Head of caudate nucleus (tissue), 42 donors: ENCODE measurements at regions not wholly inside any gene's neighbourhood (a gene's known extent, or its start where the extent isn't known, plus 50 kb on each side); places are given as distances from the start of the nearest gene placed in this dataset.

Source experiments
- DNase-seq, 42 donors: peaks; one replicate each; pipeline versions ENCODE4 v3.0.0 to v3.0.0-alpha.2; 2020 to 2021; ENCODE audit warnings: mixed read lengths in 7 of 42
- intact Hi-C: fragments of 100-400 bp; cut with DNase I; formaldehyde crosslinking; loops from one replicate; pipeline ENCODE4 v1.15.0; 2022

DNA sequence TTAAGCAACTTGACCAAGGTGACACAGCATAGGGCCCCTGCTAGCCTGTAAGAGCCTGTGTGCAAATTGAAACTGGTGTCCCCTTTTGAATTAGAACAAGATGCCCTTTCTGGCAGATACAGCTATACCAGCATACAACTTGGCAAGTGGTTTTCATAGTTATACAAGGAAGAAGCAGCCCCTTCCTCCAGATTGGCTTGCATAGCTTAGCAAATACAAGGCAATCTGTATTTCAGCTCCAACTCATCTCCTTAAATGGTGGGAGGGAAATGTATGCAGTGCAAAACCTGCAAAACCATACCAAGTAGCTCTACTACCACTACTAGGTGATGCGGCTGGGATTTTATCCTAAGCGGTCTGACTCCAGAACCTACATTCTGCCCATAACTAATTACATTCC lies 427.1 kb downstream of the HAPSTR1 start:
- DNase-seq = no peak
- intact Hi-C loops = no loop called here

DNA sequence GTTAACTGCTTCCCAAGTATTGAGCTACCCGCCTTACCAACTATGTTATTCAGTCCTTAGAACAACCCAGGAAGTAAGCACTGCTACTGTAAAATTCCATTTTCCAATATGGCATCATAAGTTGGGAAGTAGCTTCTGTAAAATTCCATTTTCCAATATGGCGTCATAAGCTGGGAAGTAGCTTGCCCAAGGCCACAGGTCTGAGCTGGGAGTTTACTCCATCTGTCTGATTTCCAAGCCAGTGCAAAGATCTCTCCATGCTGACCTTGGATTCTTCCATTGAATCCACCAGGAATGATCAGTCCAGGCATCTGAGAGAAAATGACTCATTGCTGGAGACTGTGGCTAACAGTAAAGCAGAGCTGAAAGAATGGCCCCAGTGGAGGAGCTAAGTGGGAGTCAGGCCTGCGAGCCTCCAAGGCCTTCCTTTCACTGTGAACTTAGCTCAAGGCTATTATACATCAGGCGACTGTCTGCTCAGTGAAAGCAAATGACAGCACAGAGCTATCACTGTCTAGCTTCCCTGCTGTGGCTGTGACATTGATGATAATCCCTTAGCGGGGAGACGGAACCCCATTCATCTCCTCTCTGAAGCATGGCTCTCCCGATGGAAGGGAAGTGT lies 430.4 kb downstream of the HAPSTR1 start:
- DNase-seq = no peak
- intact Hi-C loops = no loop called here

DNA sequence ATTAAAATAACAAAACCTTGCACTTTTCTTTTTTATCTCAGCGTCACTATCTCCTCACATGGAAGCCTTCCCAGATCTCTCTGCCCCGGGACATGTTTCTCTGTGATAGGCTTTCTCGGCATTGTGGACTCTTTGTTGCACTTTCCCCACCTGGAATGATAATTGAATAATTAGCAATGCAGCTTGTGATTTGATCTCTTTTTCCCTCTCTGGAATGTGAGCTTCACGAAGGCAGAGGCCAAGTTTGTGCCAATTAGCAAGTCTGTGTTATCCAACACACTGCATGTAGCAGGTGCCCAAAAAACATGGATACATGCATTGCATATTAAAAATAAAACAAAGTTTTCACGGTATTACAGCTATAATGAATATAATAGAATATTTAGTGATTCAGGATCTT lies 431.2 kb downstream of the HAPSTR1 start:
- DNase-seq = no peak
- intact Hi-C loops = no loop called here

DNA sequence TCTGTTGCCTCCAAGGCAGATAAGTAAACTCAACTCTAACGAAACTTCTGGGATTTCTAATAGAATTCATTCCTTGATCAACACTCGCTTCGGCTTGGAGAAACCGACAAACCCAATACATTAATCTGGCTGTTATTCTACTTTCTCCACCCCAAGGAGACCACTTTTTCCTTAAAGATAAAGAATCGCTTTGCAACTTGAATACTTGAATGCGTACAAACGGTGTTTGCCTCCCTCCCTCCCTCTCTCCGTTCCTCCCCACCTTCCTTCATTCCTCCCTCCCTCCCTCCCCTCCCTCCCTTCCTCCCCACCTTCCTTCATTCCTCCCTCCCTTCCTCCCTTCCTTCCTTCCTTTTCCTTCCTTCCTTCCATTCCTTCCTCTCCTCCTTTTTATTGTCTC lies 432.6 kb downstream of the HAPSTR1 start:
- DNase-seq = no peak
- intact Hi-C loops = no loop called here

DNA sequence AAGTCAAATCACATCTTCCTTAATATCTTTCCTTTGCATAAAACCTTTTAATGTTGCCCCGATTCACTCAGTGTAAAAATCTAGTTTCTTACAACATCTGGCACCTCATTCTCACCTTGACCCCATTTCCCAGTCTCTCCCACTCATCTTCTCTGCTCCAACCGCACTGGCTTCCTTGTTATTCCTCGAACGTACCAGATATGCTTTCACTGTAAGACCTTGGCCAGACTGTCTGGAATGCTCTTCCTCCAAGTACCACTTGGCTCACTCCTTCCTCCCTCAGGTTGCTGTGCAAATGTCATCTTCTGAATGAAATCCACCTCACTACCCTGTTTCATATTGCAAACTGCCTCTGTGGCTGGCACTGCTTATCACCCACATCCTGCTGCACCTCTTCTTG lies 433.6 kb downstream of the HAPSTR1 start:
- no peak for DNase-seq
- intact Hi-C loops = no loop called here

DNA sequence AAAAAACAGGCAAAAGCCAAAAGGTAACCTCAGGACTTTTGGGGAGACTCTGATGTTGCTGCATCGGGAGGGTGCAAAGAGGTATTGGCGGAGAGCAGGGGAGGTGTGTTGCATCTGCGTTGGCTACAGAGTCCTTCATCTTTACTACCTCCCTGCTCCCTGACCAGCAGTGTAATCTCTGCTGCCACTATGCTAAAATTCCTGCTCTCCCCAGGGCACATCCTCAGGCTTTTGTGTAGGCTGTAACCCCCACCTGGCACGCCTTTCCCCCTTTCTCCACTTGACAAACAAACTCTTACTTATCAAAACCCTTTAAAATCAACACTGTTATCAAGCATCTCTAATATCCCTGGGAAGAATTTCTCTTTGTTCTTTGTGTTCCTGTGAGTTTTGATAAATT lies 435.3 kb downstream of the HAPSTR1 start:
- intact Hi-C loops = no loop called here
- DNase-seq = no peak

DNA sequence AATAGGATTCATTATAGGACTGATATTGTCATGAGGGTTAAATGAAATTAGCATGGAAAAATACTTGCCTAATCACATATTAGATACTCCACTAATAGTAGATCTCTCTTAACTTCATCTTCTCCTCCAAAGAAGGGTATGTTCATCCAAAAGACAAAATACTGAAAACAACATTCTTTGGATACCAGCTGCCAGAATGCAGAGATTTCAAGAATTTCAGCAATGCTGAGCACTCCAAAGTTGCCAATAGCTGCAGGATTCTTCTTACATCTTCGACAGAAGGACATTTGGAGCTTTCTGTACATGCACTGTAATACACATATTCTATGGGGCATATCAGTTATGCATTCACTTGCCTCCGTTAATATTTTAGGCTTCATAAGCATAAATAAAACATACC lies 436.5 kb downstream of the HAPSTR1 start:
- intact Hi-C loops = no loop called here
- no peak for DNase-seq

DNA sequence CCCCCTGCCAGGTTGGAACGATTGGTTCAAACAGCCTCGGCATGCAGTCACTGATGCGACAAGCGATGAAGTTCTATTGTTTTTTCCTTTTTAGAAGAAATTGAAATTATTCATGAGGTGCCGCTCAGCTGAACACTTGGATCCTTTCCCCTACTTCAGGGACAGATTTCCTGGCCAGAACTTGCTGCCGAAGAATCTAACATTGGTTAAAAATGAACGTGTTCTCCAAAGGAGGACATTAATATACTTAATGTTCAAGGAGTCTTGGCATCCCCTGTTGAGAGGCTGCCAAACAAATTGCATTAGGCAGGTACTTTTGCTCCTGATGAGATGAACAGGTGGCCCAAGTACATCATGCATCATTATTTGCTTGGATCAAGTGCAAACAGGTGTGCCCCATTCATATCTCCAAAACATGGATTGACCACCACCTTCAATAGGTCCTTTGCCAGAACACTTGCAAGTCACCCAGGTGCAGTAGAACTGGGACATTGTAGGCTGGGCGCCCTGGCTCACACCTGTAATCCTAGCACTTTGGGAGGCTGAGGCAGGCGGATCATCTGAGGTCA lies 437.2 kb downstream of the HAPSTR1 start:
- intact Hi-C loops = no loop called here
- DNase-seq = no peak

DNA sequence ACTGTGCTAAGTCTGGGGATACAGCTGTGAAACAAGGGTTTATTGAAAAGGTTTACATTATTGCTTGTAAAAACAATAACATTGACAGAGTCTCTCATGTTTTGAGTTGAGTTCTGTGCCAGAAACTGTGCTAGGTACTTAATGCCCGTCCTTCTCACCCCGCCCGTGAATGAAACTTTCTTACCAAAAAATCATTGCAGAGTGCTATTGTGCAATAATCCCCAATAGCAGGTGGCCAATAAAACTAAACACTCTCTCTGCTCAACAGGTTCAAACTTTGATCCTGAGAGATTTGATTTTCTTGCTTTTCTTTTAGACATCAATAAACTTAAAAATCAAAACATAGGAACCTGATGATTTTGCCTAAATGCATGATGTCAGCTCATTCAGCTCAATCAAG lies 441.6 kb downstream of the HAPSTR1 start:
- intact Hi-C loops = no loop called here
- DNase-seq = no peak

DNA sequence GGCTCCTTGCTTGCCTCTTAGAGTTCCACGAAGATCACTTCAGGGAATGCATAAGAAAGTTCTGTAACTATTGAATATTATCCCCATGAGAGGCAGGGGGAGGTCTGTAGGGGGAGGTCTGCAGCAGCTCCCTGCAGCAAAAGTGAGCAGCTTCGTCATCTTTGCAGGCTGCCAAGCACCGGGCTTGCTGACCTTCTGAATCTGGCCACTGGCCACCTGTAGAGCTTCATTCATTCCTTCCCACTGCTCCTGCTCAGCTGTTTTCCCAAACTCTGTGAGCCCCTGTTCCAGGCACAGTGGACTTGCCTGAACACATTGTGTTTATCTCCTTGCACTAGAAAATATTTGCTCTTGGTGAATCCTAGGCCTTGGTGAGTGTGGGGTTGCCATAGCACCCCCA lies 443.3 kb downstream of the HAPSTR1 start:
- intact Hi-C loops = no loop called here
- DNase-seq = peak in 1 of 42 donors; percentile 39

DNA sequence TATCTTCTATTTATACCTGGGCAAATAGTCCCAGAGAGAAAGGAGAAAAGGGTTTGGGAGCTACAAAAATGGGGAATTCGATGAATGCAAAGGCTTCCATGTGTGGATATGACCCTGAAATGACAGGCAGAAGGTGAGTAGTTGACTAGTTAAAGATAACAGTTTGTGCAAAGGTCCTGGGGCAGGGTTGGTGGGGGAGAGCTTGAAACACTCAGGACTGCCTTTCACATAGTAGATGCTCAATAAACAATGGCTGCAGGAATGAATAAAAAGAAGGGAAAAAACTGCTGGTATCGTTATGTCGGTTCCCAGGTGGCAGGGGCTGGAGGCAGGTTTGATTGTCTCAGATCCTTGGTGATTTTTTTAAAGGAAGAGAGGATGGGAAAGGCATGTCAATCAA lies 445.5 kb downstream of the HAPSTR1 start:
- no peak for DNase-seq
- intact Hi-C loops = no loop called here

DNA sequence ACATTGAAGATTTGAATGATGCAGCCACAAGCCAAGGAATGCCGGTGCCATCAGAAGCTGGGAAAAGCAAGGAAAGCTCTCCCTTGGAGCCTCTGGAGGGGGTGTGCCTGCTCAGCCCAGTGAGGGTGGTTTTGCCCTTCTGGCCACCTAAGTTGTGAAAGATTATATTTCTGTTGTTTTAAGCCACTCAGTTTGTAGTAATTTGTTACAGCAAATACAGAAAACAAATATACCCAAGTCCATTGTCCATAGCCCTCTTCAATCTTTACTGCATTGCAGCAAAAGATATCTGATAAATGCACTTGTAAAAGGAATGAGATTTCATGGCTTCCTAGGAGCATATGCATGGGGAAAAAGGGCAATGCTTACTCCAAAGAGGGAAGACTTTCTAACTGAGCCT lies 447.9 kb downstream of the HAPSTR1 start:
- intact Hi-C loops = no loop called here

DNA sequence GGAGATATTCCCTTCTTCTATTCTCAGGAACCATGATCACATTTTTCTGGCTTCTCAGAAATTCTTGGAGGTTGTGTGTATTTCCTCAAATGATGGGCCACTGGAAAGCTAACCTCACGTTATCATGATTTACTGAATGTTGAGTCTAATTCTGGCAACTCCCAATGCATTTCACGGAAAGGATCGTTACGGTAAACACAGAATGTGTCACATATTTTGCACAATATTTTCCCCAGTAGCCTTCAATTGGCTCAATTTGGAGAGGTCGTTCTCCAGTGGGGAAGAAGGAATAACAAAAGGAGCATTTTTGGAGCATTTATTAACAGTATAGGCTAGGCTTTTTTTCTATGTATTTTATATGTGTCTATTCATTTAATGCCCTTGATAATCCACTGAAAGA lies 450.3 kb downstream of the HAPSTR1 start:
- intact Hi-C loops = no loop called here
- no peak for DNase-seq

More for the DNA sequence above, 447.9 kb downstream of the HAPSTR1 start:
- no peak for DNase-seq

DNA sequence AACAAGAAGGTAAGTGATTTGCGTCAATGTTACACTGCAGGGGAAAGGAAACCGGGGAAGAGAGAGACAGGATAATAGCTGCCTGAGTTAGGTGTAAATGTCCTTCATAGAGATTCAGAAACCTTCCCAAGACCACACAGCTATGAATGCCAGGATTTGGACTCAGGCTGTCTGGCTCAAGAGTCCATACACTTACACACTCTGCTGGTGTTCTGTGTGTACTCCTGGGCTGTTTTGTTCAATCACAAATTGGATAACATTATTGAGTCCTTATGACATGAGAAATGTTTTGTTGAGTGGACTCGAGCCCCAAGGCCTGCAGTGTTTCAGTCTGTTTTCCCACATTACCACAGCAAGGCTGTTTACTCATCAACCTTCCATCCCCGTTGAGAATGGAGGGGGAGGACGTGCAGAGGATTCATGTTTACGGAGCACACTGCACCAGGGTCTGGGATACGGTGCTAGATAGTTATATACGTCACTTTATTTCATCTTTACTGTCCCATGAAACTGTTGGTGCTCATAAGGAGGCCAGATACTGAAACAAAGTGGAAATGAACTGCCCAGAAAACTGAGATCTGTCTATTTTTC lies 450.8 kb downstream of the HAPSTR1 start:
- no peak for DNase-seq
- intact Hi-C loops = no loop called here

DNA sequence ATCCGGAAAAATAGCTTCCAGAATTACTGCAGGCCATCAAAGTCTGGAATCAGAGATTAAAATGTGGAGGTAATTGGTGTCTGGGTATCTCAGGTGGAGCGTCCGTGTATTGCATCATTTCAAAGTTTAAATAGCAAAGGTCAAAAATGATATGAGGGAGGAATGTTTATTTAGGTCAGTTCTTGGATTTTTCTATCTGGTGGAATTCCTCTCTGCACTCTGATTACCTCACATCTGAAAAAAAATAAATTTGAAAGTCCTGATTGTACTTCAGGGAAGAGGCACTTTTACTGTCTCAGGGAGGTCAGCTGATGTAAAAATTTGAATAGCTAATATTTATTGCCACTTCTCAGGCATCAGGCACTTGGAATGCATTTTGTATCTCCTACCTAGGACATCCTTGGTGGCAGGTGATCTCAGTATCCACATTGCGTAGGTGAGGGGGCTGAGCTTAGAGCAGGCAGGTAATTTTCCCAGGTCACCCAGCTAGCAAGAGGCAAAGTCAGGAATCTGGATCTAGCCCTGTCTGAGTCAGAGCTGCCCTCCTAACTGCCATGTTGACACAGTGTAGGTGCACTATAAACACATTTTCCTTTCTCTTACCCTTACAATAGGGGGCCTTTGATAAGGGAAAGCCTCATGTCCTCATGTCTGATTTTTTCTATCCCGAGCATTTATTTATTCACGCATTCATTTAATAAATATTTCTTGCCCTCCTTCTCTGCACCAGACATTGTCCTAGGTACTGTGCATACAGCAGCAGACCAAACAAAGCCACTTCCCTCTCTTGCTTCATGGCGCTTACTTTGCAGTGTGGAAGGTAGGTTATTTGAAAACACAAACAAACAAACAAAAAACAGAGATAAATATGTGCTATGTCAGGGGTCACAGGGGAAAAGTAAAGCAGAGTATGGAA lies 454.3 kb downstream of the HAPSTR1 start:
- intact Hi-C loops = no loop called here
- no peak for DNase-seq

DNA sequence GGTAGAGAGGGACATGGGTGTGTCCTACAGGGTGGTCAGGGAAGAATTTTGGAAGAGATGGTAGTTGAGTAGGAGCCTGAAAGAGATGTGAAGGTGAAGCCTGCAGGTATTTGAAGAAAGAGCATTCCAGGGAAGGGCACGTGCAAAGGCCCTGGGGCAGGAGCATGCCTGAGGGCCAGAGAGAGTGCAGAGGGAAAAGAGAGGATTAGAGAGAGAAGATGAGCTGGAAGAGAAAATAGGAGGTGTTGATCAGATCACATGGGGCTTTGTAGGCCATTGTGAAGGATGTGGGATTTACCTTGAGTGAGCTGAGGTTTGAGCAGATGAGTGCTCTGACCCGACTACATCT lies 455.0 kb downstream of the HAPSTR1 start:
- intact Hi-C loops = no loop called here

DNA sequence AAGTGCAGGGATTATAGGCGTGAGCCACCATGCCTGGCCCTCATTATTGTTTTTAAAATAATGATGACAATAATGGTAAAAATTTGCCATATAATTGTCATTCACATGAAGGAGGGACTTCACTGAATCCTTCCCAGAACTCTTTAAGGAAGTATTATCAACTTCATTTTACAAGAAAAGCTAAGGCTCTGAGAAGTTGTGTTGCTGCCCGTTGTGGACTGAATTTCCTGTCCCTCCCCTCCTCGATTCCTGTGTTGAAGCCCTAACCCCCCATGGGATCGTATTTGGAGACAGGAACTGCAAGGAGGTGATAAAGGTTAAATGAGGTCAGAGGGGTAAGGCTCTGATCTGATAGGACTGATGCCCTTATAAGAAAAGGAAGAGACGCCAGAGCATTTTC lies 458.0 kb downstream of the HAPSTR1 start:
- intact Hi-C loops = no loop called here
- no peak for DNase-seq

More for the DNA sequence above, 455.0 kb downstream of the HAPSTR1 start:
- no peak for DNase-seq

DNA sequence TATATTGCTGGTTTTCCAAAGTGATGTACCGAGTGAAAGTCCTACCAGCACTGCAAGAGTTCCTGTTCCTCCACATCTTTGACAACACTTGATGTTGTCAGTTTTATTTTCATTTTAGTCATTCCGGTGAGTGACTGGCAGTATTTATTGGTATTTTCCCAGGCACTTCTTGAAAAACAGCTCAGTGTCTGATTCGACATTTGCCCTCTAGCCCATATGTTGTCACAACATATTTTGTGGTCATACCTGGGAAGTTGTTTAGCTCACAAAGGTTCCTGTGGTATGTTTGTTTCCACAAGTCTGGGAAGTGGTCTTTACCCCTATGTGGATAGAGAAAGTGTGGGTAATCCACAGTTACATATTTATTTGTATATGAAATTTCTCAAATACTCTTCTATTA lies 463.6 kb downstream of the HAPSTR1 start:
- no peak for DNase-seq
- intact Hi-C loops = no loop called here

DNA sequence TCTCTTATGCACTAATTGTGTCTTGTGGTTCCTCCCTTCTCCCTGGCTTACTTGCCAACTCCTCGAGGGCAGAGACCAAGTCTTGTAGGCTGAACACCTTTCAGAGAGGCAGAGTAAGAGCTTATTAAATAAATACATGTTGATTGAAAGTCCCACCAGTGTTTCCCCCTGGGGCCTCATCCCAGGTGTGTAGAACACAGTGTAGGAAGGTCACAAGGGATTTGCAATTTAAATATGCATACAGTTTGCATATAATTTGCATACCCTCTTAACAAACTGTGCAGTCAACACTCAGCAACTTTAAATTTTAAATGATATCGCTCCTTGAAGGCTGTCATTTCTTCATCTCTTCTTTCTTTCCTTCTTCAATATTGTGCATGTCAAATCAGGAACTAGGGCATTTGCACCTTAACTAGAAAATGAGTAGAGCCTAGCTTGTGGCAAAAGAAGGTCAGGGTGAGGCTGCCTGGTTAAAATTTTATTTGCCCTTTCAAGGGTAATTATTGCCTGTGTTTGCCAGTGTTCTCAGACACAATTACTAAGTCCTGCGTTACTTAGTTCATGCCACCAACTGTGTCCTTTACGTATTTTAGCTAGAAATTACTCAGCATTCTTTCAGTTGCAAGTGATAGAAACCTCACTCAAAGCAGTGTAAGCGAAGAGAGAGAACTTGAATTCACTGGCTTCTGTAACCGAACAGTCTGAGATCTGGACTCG lies 465.7 kb downstream of the HAPSTR1 start:
- intact Hi-C loops = no loop called here

DNA sequence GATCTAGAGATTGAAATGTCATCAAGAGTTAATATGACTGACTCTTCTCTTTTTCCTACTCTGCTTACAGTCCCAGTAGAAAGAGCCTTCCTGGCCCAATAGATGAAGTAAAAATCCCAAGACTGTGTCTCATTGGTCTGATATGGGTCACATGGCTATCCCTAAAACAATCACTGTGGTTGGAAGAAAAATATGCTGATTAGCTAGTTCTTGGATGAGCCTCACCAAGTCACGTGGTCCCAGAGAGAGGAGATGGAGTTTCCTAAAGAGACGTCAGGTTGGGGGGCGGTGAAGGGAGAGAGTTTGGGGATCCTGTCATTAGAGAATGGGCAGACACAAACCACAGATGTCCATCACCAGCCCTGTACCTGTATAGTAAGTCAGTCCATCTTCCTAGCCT lies 466.3 kb downstream of the HAPSTR1 start:
- DNase-seq = no peak
- intact Hi-C loops = no loop called here

More for the DNA sequence above, 465.7 kb downstream of the HAPSTR1 start:
- no peak for DNase-seq
